ENCODE measurements at regions not wholly inside any gene's neighbourhood (a gene's known extent, or its start where the extent isn't known, plus 50 kb on each side); places are given as distances from the start of the nearest gene placed in this dataset.

DNA sequence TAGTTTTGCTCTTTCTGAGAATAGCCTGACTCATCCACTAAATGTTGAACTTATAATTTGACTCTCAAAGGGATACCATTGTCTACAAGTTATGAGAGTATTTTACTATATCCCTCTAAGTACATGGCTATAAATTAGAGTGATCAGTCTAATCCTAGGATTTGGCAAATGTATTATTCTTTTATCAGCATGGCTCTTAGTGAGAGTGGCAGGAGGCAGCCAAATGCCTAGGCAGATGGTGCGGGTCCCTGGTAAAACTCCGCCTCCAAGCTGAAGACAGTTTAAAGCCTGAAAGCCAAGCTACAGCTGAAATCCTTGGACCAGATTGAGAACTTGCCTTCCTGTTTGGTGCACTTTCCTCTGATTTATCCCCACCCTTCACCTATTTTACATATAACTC is 631.8 kb downstream of the SQOR start:
- H3K4me1 ChIP-seq (ENCODE audit: control extremely low read depth in 1 of 4, control insufficient read depth in 4 of 4, insufficient read depth in 4 of 4, low read length in 3 of 4) = no peaks in the 10 kb centered on the region
- WGBS (ENCODE audit: insufficient coverage) = 89% methylated on average over 2 of the region's 2 CpGs
- H3K4me3 ChIP-seq (ENCODE audit: control insufficient read depth in 1 of 7, extremely low read depth in 1 of 7, insufficient read depth in 4 of 7, low read depth in 2 of 7, low read length in 6 of 7) = no peak overlapping the region
- ChIA-PET CTCF (no interaction called here), POLR2A (no interaction called here)
- no peak for DNase-seq
- H3K9me3 ChIP-seq (ENCODE audit: control extremely low read depth in 1 of 5, control insufficient read depth in 4 of 5, insufficient read depth in 2 of 5, low read depth in 1 of 5, low read length in 4 of 5) = peaks cover 0 to 3% (median 0%) of the 10 kb centered on the region in 5 experiments
- no peak overlapping the region for H3K27ac ChIP-seq (ENCODE audit: insufficient read depth in 1 of 2, low read depth in 1 of 2, low read length in 2 of 2, poor library complexity in 1 of 2, severe bottlenecking in 2 of 2)
- no peaks in the 10 kb centered on the region for H3K36me3 ChIP-seq (ENCODE audit: control insufficient read depth in 4 of 4, insufficient read depth in 4 of 4, low read length in 3 of 4)
- no peaks in the 10 kb centered on the region for H3K27me3 ChIP-seq (replicated peaks in 2 of 5; ENCODE audit: control insufficient read depth in 4 of 5, insufficient read depth in 5 of 5, low read length in 4 of 5)

DNA sequence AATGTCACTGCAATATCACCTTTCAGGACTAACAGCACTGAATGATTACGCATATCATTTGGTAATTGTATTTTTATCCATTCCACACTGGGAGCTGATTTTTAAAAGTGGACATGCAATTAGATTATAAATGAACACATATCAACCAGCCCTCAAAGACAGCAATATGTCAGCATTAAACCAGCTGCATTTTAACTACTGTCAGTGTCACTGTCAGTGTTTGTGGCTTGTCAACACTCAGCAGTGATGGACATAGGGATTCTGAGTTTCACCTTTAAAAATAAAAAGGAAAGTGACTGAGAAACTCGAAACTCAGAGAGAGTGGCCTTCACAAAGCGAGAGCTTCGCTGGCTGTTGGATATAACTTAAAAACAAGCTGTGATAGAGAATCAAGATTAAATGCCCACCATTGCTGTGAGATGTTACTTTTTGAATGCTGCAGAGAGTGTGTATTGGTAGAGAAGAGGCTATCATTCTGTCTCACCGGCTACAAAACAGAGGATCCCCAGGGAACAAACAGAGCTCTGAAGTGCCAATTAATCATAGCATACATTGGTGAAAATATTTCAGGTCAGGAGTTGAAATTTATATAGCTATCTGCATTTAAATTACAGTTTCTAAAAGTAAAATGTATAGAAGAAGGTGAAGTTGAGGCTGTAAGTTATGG is 635.8 kb downstream of the SQOR start:
- 89% methylated on average over 3 of the region's 5 CpGs for WGBS (ENCODE audit: insufficient coverage)
- Histone ChIP-seq H3K4me3 (ENCODE audit: control insufficient read depth in 1 of 7, extremely low read depth in 1 of 7, insufficient read depth in 4 of 7, low read depth in 2 of 7, low read length in 6 of 7) (no peak overlapping the region), H3K36me3 (ENCODE audit: control insufficient read depth in 4 of 4, insufficient read depth in 4 of 4, low read length in 3 of 4) (no peaks in the 10 kb centered on the region), H3K9me3 (ENCODE audit: control extremely low read depth in 1 of 5, control insufficient read depth in 4 of 5, insufficient read depth in 2 of 5, low read depth in 1 of 5, low read length in 4 of 5) (no peaks in the 10 kb centered on the region), H3K4me1 (ENCODE audit: control extremely low read depth in 1 of 4, control insufficient read depth in 4 of 4, insufficient read depth in 4 of 4, low read length in 3 of 4) (no peaks in the 10 kb centered on the region), H3K27ac (ENCODE audit: insufficient read depth in 1 of 2, low read depth in 1 of 2, low read length in 2 of 2, poor library complexity in 1 of 2, severe bottlenecking in 2 of 2) (no peak overlapping the region), H3K27me3 (replicated peaks in 2 of 5; ENCODE audit: control insufficient read depth in 4 of 5, insufficient read depth in 5 of 5, low read length in 4 of 5) (no peaks in the 10 kb centered on the region)
- DNase-seq = no peak
- ChIA-PET POLR2A (no interaction called here), CTCF (interaction anchor here (0.7 kb wide), 1 partner anchor 8 kb away, joined by 3 read pairs; no protein-coding TSS in a partner anchor)

- CTCF ChIA-PET = no interaction called here
- H3K36me3 ChIP-seq (ENCODE audit: control insufficient read depth in 4 of 4, insufficient read depth in 4 of 4, low read length in 3 of 4) = no peaks in the 10 kb centered on the region
Measured at GRCh38 chr15:46275701-46276100, 640.9 kb downstream of the SQOR start.

DNA sequence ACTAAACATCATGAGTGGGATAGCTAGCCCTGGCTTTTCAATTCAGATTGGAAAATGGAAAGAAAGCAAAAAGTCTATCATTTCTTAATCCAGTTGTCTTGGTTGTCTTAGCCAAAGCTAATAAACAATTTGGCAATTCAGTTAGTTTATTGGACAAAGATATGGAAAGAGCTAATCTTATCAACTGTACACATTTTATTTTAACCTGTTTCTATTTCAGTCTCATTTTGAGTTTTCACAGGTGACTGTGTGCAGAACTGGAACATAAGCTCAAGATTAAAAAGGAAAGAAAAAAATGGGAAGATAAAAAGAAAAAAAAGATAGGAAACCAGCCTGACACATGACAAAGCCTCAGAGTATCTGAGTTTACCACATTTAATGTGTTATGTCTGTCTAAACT is 642.6 kb downstream of the SQOR start:
- ChIA-PET POLR2A (no interaction called here), CTCF (no interaction called here)
- H3K36me3 ChIP-seq (ENCODE audit: control insufficient read depth in 4 of 4, insufficient read depth in 4 of 4, low read length in 3 of 4) = no peaks in the 10 kb centered on the region
- no peak for DNase-seq
- no peaks in the 10 kb centered on the region for H3K4me1 ChIP-seq (ENCODE audit: control extremely low read depth in 1 of 4, control insufficient read depth in 4 of 4, insufficient read depth in 4 of 4, low read length in 3 of 4)
- H3K4me3 ChIP-seq (ENCODE audit: control insufficient read depth in 1 of 7, extremely low read depth in 1 of 7, insufficient read depth in 4 of 7, low read depth in 2 of 7, low read length in 6 of 7) = no peak overlapping the region
- no peaks in the 10 kb centered on the region for H3K27me3 ChIP-seq (replicated peaks in 2 of 5; ENCODE audit: control insufficient read depth in 4 of 5, insufficient read depth in 5 of 5, low read length in 4 of 5)
- H3K27ac ChIP-seq (ENCODE audit: insufficient read depth in 1 of 2, low read depth in 1 of 2, low read length in 2 of 2, poor library complexity in 1 of 2, severe bottlenecking in 2 of 2) = no peak overlapping the region
- no peaks in the 10 kb centered on the region for H3K9me3 ChIP-seq (ENCODE audit: control extremely low read depth in 1 of 5, control insufficient read depth in 4 of 5, insufficient read depth in 2 of 5, low read depth in 1 of 5, low read length in 4 of 5)

More at GRCh38 chr15:46275701-46276100, 640.9 kb downstream of the SQOR start:
- no peaks in the 10 kb centered on the region for H3K4me1 ChIP-seq (ENCODE audit: control extremely low read depth in 1 of 4, control insufficient read depth in 4 of 4, insufficient read depth in 4 of 4, low read length in 3 of 4)
- H3K4me3 ChIP-seq (ENCODE audit: control insufficient read depth in 1 of 7, extremely low read depth in 1 of 7, insufficient read depth in 4 of 7, low read depth in 2 of 7, low read length in 6 of 7) = no peak overlapping the region
- no peak overlapping the region for H3K27ac ChIP-seq (ENCODE audit: insufficient read depth in 1 of 2, low read depth in 1 of 2, low read length in 2 of 2, poor library complexity in 1 of 2, severe bottlenecking in 2 of 2)
- H3K9me3 ChIP-seq (ENCODE audit: control extremely low read depth in 1 of 5, control insufficient read depth in 4 of 5, insufficient read depth in 2 of 5, low read depth in 1 of 5, low read length in 4 of 5) = no peaks in the 10 kb centered on the region
- POLR2A ChIA-PET = no interaction called here
- DNase-seq = no peak
- 90% methylated on average over 1 of the region's 1 CpG for WGBS (ENCODE audit: insufficient coverage)
- H3K27me3 ChIP-seq (replicated peaks in 2 of 5; ENCODE audit: control insufficient read depth in 4 of 5, insufficient read depth in 5 of 5, low read length in 4 of 5) = no peaks in the 10 kb centered on the region

DNA sequence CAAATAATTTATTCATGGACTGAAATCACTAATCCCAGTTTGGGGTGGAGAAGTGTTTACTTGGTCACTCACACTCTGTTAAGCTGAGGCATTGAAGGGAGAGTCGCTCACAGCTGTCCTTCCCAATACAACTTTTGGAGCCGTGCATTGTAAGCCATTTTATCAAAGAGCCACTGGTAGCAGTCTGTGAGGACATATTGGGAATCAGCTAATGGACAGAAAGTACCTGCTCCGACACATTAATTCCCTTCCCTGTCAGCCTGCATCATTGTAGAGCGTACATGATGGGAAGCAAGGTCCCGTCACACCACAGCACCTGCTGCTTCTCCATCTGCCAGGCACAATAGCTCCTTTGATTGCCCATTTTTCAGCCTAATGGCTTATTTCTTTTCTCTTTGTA is 643.2 kb downstream of the SQOR start:
- H3K4me3 ChIP-seq (ENCODE audit: control insufficient read depth in 1 of 7, extremely low read depth in 1 of 7, insufficient read depth in 4 of 7, low read depth in 2 of 7, low read length in 6 of 7) = no peak overlapping the region
- CTCF ChIA-PET = interaction anchor here (0.8 kb wide), 1 partner anchor 10 kb away, joined by 3 read pairs; no protein-coding TSS in a partner anchor
- no peak overlapping the region for H3K27ac ChIP-seq (ENCODE audit: insufficient read depth in 1 of 2, low read depth in 1 of 2, low read length in 2 of 2, poor library complexity in 1 of 2, severe bottlenecking in 2 of 2)
- H3K4me1 ChIP-seq (ENCODE audit: control extremely low read depth in 1 of 4, control insufficient read depth in 4 of 4, insufficient read depth in 4 of 4, low read length in 3 of 4) = no peaks in the 10 kb centered on the region
- no peaks in the 10 kb centered on the region for H3K36me3 ChIP-seq (ENCODE audit: control insufficient read depth in 4 of 4, insufficient read depth in 4 of 4, low read length in 3 of 4)
- DNase-seq = no peak
- H3K27me3 ChIP-seq (replicated peaks in 2 of 5; ENCODE audit: control insufficient read depth in 4 of 5, insufficient read depth in 5 of 5, low read length in 4 of 5) = no peaks in the 10 kb centered on the region
- POLR2A ChIA-PET = no interaction called here
- H3K9me3 ChIP-seq (ENCODE audit: control extremely low read depth in 1 of 5, control insufficient read depth in 4 of 5, insufficient read depth in 2 of 5, low read depth in 1 of 5, low read length in 4 of 5) = no peaks in the 10 kb centered on the region
- 100% methylated on average over 1 of the region's 5 CpGs for WGBS (ENCODE audit: insufficient coverage)

GRCh38 chr15:46278486-46279090 is 643.8 kb downstream of the SQOR start:
- DNase-seq = no peak
- Histone ChIP-seq H3K4me1 (ENCODE audit: control extremely low read depth in 1 of 4, control insufficient read depth in 4 of 4, insufficient read depth in 4 of 4, low read length in 3 of 4) (no peaks in the 10 kb centered on the region), H3K4me3 (ENCODE audit: control insufficient read depth in 1 of 7, extremely low read depth in 1 of 7, insufficient read depth in 4 of 7, low read depth in 2 of 7, low read length in 6 of 7) (no peak overlapping the region), H3K9me3 (ENCODE audit: control extremely low read depth in 1 of 5, control insufficient read depth in 4 of 5, insufficient read depth in 2 of 5, low read depth in 1 of 5, low read length in 4 of 5) (no peaks in the 10 kb centered on the region), H3K36me3 (ENCODE audit: control insufficient read depth in 4 of 4, insufficient read depth in 4 of 4, low read length in 3 of 4) (no peaks in the 10 kb centered on the region), H3K27ac (ENCODE audit: insufficient read depth in 1 of 2, low read depth in 1 of 2, low read length in 2 of 2, poor library complexity in 1 of 2, severe bottlenecking in 2 of 2) (no peak overlapping the region), H3K27me3 (replicated peaks in 2 of 5; ENCODE audit: control insufficient read depth in 4 of 5, insufficient read depth in 5 of 5, low read length in 4 of 5) (no peaks in the 10 kb centered on the region)
- ChIA-PET POLR2A (no interaction called here), CTCF (interaction anchor here (0.7 to 0.8 kb wide), 2 partner anchors 8 to 10 kb away, joined by 3 read pairs; no protein-coding TSS in a partner anchor)
- WGBS (ENCODE audit: insufficient coverage) = 100% methylated on average over 2 of the region's 5 CpGs

- H3K27me3 ChIP-seq (replicated peaks in 2 of 5; ENCODE audit: control insufficient read depth in 4 of 5, insufficient read depth in 5 of 5, low read length in 4 of 5) = no peaks in the 10 kb centered on the region
- H3K4me1 ChIP-seq (ENCODE audit: control extremely low read depth in 1 of 4, control insufficient read depth in 4 of 4, insufficient read depth in 4 of 4, low read length in 3 of 4) = no peaks in the 10 kb centered on the region
- no peaks in the 10 kb centered on the region for H3K9me3 ChIP-seq (ENCODE audit: control extremely low read depth in 1 of 5, control insufficient read depth in 4 of 5, insufficient read depth in 2 of 5, low read depth in 1 of 5, low read length in 4 of 5)
- H3K36me3 ChIP-seq (ENCODE audit: control insufficient read depth in 4 of 4, insufficient read depth in 4 of 4, low read length in 3 of 4) = no peaks in the 10 kb centered on the region
- ChIA-PET POLR2A (no interaction called here), CTCF (no interaction called here)
- no peak for DNase-seq
- WGBS (ENCODE audit: insufficient coverage) = 17% methylated on average over 1 of the region's 4 CpGs
- no peak overlapping the region for H3K4me3 ChIP-seq (ENCODE audit: control insufficient read depth in 1 of 7, extremely low read depth in 1 of 7, insufficient read depth in 4 of 7, low read depth in 2 of 7, low read length in 6 of 7)
- H3K27ac ChIP-seq (ENCODE audit: insufficient read depth in 1 of 2, low read depth in 1 of 2, low read length in 2 of 2, poor library complexity in 1 of 2, severe bottlenecking in 2 of 2) = no peak overlapping the region
Measured at GRCh38 chr15:46280762-46281542, 646.1 kb downstream of the SQOR start.

Data from common myeloid progenitor, CD34-positive (primary cell).